GM23338 (cell line): ENCODE measurements at regions not wholly inside any gene's neighbourhood (a gene's known extent, or its start where the extent isn't known, plus 50 kb on each side); places are given as distances from the start of the nearest gene placed in this dataset.

Experiments
- ATAC-seq: fragments of 200-7000 bp; cut with Tn5 transposase; 3 replicates; pipeline ENCODE4 v1.9.1; 2020
- DNase-seq: peaks from one replicate; pipeline ENCODE4 v3.0.0-alpha.2; 2015; ENCODE audit warnings: low spot score
- H2AFZ ChIP-seq: fragments of 200-600 bp; sonication (generic); 2 replicates; pipeline ENCODE4 v1.8.0; 2016; ENCODE audit warnings: antibody characterized with exemption, mild to moderate bottlenecking, moderate library complexity
- H3F3A ChIP-seq: fragments of 200-600 bp; sonication (generic); replicated peaks from 2 replicates; pipeline ENCODE4 v1.8.0; 2017; ENCODE audit warnings: antibody characterized with exemption, mixed run types, low read depth
- H3K27ac ChIP-seq: fragments of 200-600 bp; sonication (generic); 2 replicates; pipeline ENCODE4 v1.6.1; 2016; ENCODE audit warnings: low read depth
- H3K27me3 ChIP-seq: fragments of 200-600 bp; sonication (generic); 2 replicates; pipeline ENCODE4 v1.8.0; 2016; ENCODE audit warnings: mild to moderate bottlenecking, mixed run types, moderate library complexity; ENCODE audit not compliant: insufficient read depth
- H3K36me3 ChIP-seq: fragments of 200-600 bp; sonication (generic); 2 replicates; pipeline ENCODE4 v1.8.0; 2016; ENCODE audit warnings: mild to moderate bottlenecking; ENCODE audit not compliant: insufficient read depth
- H3K4me1 ChIP-seq: fragments of 200-600 bp; sonication (generic); 2 replicates; pipeline ENCODE4 v1.8.0; 2016; ENCODE audit warnings: mild to moderate bottlenecking, moderate library complexity; ENCODE audit not compliant: insufficient read depth
- H3K4me2 ChIP-seq: fragments of 200-600 bp; sonication (generic); 2 replicates; pipeline ENCODE4 v1.7.1; 2017; ENCODE audit warnings: mixed run types
- H3K4me3 ChIP-seq: fragments of 200-600 bp; sonication (generic); 2 replicates; pipeline ENCODE4 v1.6.1; 2016; ENCODE audit warnings: mixed run types
- H3K79me2 ChIP-seq: fragments of 200-600 bp; sonication (generic); replicated peaks from 2 replicates; pipeline ENCODE4 v1.8.0; 2017; ENCODE audit warnings: mild to moderate bottlenecking; ENCODE audit not compliant: insufficient read depth
- H3K9me2 ChIP-seq: fragments of 200-600 bp; sonication (generic); 2 replicates; pipeline ENCODE4 v1.8.0; 2017; ENCODE audit not compliant: insufficient read depth
- H4K20me1 ChIP-seq: fragments of 200-600 bp; sonication (generic); replicated peaks from 2 replicates; pipeline ENCODE4 v1.8.0; 2017; ENCODE audit warnings: mild to moderate bottlenecking; ENCODE audit not compliant: insufficient read depth
- H3K27ac Mint-ChIP-seq: 2 replicates; pipeline ENCODE4 v1.8.0; 2020; ENCODE audit warnings: inconsistent platforms, mild to moderate bottlenecking, moderate library complexity, mixed read lengths
- H3K27me3 Mint-ChIP-seq: 3 replicates; pipeline ENCODE4 v1.8.0; 2022; ENCODE audit warnings: low read depth, mild to moderate bottlenecking, moderate library complexity, mixed read lengths, inconsistent platforms; ENCODE audit not compliant: insufficient read depth, poor library complexity
- H3K36me3 Mint-ChIP-seq: 3 replicates; pipeline ENCODE4 v1.8.0; 2021; ENCODE audit warnings: low read depth, mild to moderate bottlenecking, inconsistent platforms, moderate library complexity, mixed read lengths
- H3K4me1 Mint-ChIP-seq: 3 replicates; pipeline ENCODE4 v1.8.0; 2020; ENCODE audit warnings: mild to moderate bottlenecking, inconsistent platforms, mixed read lengths
- H3K4me3 Mint-ChIP-seq: 3 replicates; pipeline ENCODE4 v1.8.0; 2021; ENCODE audit warnings: moderate library complexity, mild to moderate bottlenecking, inconsistent platforms, mixed read lengths
- H3K9me3 Mint-ChIP-seq: 3 replicates; pipeline ENCODE4 v1.8.0; 2020; ENCODE audit warnings: moderate library complexity, mild to moderate bottlenecking, inconsistent platforms, mixed read lengths
- CREB1 ChIP-seq: fragments of 250-450 bp; sonication (Bioruptor Pico); IDR thresholded peaks from 2 replicates; pipeline ENCODE4 v1.5.0; 2020; ENCODE audit warnings: low read depth, mild to moderate bottlenecking, moderate library complexity
- EZH2 ChIP-seq: fragments of 200-600 bp; sonication (generic); IDR thresholded peaks from one replicate; pipeline ENCODE4 v1.8.0; 2017; ENCODE audit warnings: antibody characterized with exemption, mild to moderate bottlenecking, low read depth; ENCODE audit not compliant: unreplicated experiment
- EZH2phosphoT487 ChIP-seq: fragments of 200-600 bp; sonication (generic); IDR thresholded peaks from one replicate; pipeline ENCODE4 v1.8.1; 2018; ENCODE audit warnings: antibody characterized with exemption; ENCODE audit not compliant: unreplicated experiment
- JUNB ChIP-seq: IDR thresholded peaks from one replicate; pipeline ENCODE4 v1.6.1; 2016; ENCODE audit warnings: antibody characterized with exemption; ENCODE audit not compliant: unreplicated experiment
- NANOG ChIP-seq: IDR thresholded peaks from 2 replicates; pipeline ENCODE4 v1.6.1; 2016; ENCODE audit warnings: antibody characterized with exemption, borderline replicate concordance
- POLR2AphosphoS5 ChIP-seq: IDR thresholded peaks from 2 replicates; pipeline ENCODE4 v1.6.1; 2016; ENCODE audit warnings: antibody characterized with exemption, low read depth
- STAT1 ChIP-seq: IDR thresholded peaks from one replicate; pipeline ENCODE4 v1.6.1; 2016; ENCODE audit warnings: antibody characterized with exemption; ENCODE audit not compliant: unreplicated experiment
- ZNF114 ChIP-seq: fragments of 250-450 bp; sonication (Bioruptor Pico); IDR thresholded peaks from 2 replicates; pipeline ENCODE4 v1.5.0; 2020; ENCODE audit warnings: mild to moderate bottlenecking, moderate library complexity
- ZNF331 ChIP-seq: fragments of 250-450 bp; sonication (Bioruptor Pico); IDR thresholded peaks from 2 replicates; pipeline ENCODE4 v1.5.0; 2020; ENCODE audit warnings: low read depth, mild to moderate bottlenecking, moderate library complexity
- ZNF462 ChIP-seq: fragments of 250-450 bp; sonication (Bioruptor Pico); IDR thresholded peaks from 2 replicates; pipeline ENCODE4 v1.5.0; 2020; ENCODE audit warnings: mild to moderate bottlenecking, moderate library complexity
- TF ChIP-seq, protein P1 (sequence below), 2 experiments: fragments of 200-600 bp in 1 of 2; sonication (generic) in 1 of 2; conservative IDR thresholded peaks; 2 replicates each; pipeline versions ENCODE4 v1.5.1 to v1.6.1; 2016 to 2017; ENCODE audit warnings: antibody characterized with exemption in 2 of 2, low read depth in 2 of 2, mild to moderate bottlenecking in 2 of 2, moderate library complexity in 1 of 2
- TF ChIP-seq, protein P2 (sequence below): IDR thresholded peaks from 2 replicates; pipeline ENCODE4 v1.6.1; 2016; ENCODE audit warnings: antibody characterized with exemption
- TF ChIP-seq, protein P3 (sequence below): IDR thresholded peaks from one replicate; pipeline ENCODE4 v1.6.1; 2018; ENCODE audit warnings: antibody characterized with exemption; ENCODE audit not compliant: unreplicated experiment

DNA sequence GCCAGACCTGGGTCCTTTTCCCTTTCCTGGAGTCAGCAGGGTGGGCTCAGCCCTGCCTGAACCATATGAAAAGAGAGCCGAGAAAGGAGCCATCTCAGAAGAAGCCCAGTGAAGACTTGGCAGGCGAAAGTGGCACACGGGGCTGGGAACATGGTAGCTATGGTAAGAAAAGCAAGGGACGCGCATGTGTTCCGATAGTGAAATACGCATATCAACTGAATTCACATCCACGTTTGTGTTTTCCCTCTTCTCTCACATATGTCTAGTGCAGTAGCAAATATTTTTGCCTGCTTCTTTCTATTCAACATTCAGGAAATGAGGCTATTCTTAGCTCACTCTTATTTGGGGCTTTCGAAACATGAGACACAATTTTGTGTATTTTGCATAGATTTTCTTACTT lies 54.1 kb upstream of the PEG3 start:
- peaks cover 32% of the 10 kb centered on the region for H3K36me3 Mint-ChIP-seq
- no peak for TF ChIP-seq JUNB
- TF ChIP-seq, protein P1, sequence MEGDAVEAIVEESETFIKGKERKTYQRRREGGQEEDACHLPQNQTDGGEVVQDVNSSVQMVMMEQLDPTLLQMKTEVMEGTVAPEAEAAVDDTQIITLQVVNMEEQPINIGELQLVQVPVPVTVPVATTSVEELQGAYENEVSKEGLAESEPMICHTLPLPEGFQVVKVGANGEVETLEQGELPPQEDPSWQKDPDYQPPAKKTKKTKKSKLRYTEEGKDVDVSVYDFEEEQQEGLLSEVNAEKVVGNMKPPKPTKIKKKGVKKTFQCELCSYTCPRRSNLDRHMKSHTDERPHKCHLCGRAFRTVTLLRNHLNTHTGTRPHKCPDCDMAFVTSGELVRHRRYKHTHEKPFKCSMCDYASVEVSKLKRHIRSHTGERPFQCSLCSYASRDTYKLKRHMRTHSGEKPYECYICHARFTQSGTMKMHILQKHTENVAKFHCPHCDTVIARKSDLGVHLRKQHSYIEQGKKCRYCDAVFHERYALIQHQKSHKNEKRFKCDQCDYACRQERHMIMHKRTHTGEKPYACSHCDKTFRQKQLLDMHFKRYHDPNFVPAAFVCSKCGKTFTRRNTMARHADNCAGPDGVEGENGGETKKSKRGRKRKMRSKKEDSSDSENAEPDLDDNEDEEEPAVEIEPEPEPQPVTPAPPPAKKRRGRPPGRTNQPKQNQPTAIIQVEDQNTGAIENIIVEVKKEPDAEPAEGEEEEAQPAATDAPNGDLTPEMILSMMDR (conservative IDR thresholded peaks at IDR 0.05; ENCODE audit: low read depth in 2 of 2): no peak
- no peak for TF ChIP-seq POLR2AphosphoS5
- no peak for TF ChIP-seq STAT1
- TF ChIP-seq ZNF462 (CRISPR knock-in tag): no peak
- TF ChIP-seq, protein P2, sequence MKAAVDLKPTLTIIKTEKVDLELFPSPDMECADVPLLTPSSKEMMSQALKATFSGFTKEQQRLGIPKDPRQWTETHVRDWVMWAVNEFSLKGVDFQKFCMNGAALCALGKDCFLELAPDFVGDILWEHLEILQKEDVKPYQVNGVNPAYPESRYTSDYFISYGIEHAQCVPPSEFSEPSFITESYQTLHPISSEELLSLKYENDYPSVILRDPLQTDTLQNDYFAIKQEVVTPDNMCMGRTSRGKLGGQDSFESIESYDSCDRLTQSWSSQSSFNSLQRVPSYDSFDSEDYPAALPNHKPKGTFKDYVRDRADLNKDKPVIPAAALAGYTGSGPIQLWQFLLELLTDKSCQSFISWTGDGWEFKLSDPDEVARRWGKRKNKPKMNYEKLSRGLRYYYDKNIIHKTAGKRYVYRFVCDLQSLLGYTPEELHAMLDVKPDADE: no peak
- TF ChIP-seq EZH2phosphoT487: no peak
- TF ChIP-seq CREB1: no peak
- no peak for TF ChIP-seq ZNF114 (CRISPR knock-in tag)
- TF ChIP-seq, protein P3, sequence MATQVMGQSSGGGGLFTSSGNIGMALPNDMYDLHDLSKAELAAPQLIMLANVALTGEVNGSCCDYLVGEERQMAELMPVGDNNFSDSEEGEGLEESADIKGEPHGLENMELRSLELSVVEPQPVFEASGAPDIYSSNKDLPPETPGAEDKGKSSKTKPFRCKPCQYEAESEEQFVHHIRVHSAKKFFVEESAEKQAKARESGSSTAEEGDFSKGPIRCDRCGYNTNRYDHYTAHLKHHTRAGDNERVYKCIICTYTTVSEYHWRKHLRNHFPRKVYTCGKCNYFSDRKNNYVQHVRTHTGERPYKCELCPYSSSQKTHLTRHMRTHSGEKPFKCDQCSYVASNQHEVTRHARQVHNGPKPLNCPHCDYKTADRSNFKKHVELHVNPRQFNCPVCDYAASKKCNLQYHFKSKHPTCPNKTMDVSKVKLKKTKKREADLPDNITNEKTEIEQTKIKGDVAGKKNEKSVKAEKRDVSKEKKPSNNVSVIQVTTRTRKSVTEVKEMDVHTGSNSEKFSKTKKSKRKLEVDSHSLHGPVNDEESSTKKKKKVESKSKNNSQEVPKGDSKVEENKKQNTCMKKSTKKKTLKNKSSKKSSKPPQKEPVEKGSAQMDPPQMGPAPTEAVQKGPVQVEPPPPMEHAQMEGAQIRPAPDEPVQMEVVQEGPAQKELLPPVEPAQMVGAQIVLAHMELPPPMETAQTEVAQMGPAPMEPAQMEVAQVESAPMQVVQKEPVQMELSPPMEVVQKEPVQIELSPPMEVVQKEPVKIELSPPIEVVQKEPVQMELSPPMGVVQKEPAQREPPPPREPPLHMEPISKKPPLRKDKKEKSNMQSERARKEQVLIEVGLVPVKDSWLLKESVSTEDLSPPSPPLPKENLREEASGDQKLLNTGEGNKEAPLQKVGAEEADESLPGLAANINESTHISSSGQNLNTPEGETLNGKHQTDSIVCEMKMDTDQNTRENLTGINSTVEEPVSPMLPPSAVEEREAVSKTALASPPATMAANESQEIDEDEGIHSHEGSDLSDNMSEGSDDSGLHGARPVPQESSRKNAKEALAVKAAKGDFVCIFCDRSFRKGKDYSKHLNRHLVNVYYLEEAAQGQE: no peak
- TF ChIP-seq NANOG: no peak
- no peak for TF ChIP-seq EZH2
- no peak for TF ChIP-seq ZNF331 (CRISPR knock-in tag)
- H3K4me2 ChIP-seq: no peak overlapping the region
- DNase-seq (no peak), ATAC-seq (no peak)
- no peaks in the 10 kb centered on the region for H3K4me1 ChIP-seq
- no peak overlapping the region for H3K4me3 Mint-ChIP-seq
- no peaks in the 10 kb centered on the region for H3K9me2 ChIP-seq
- peaks cover 9% of the 10 kb centered on the region; the same call in 1 of the 2 replicates for H3K36me3 ChIP-seq
- H3K27me3 Mint-ChIP-seq: peaks cover 4% of the 10 kb centered on the region
- no peak overlapping the region for H3K4me3 ChIP-seq
- H3K9me3 Mint-ChIP-seq: peaks cover 96% of the 10 kb centered on the region
- H3K27ac Mint-ChIP-seq: no peak overlapping the region
- H3F3A ChIP-seq: no peaks in the 10 kb centered on the region
- no peak overlapping the region for H2AFZ ChIP-seq
- H3K27me3 ChIP-seq: no peaks in the 10 kb centered on the region
- no peaks in the 10 kb centered on the region for H3K79me2 ChIP-seq
- no peak overlapping the region for H3K27ac ChIP-seq
- no peaks in the 10 kb centered on the region for H4K20me1 ChIP-seq
- no peaks in the 10 kb centered on the region for H3K4me1 Mint-ChIP-seq
